ENCODE measurements at regions not wholly inside any gene's neighbourhood (a gene's known extent, or its start where the extent isn't known, plus 50 kb on each side); places are given as distances from the start of the nearest gene placed in this dataset.

DNA sequence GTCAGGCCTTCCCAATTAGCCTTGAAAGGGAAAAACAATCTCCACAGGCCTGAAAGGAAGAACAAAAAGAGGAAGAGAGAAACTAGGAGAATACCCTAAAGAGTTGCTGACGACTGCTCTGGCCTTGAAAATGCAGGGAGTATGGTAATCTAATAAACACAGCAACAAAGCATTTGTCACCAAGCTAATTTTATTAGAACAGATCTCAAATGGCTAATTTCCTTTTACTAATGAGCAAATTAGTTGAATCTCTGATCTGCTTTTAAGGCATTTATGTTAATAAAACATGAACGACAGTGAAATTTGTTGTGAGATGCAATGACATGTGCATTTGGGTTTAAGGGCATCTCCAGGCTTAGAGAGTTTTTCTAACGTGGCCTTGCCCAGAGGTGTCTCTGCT is 212.2 kb downstream of the BUD13 start:
- Histone ChIP-seq H3K9me3 (ENCODE audit: control insufficient read depth in 2 of 3, insufficient read depth in 1 of 3, low read length in 3 of 3) (peaks cover 0 to 2% (median under 1%) of the 10 kb centered on the region in 3 donors), H3K9ac (ENCODE audit: low read length in 3 of 3) (no peak overlapping the region), H3K27me3 (ENCODE audit: control insufficient read depth, insufficient read depth, low read length) (no peaks in the 10 kb centered on the region), H3K4me3 (ENCODE audit: low read length in 3 of 3) (no peak overlapping the region), H3K4me1 (ENCODE audit: control insufficient read depth in 2 of 3, insufficient read depth in 2 of 3, low read depth in 1 of 3, low read length in 3 of 3) (no peaks in the 10 kb centered on the region), H3K36me3 (ENCODE audit: control insufficient read depth in 2 of 3, insufficient read depth in 3 of 3, low read length in 3 of 3) (no peaks in the 10 kb centered on the region), H3K27ac (ENCODE audit: low read depth in 2 of 2, low read length in 2 of 2) (no peak overlapping the region)
- no peak for TF ChIP-seq CTCF (IDR thresholded peaks at IDR 0.05; ENCODE audit: borderline replicate concordance, extremely low read depth, insufficient read depth)
- DNase-seq = no peak
- intact Hi-C loops (cut with DNase I) = no loop called here
- FAIRE-seq = no peak

GRCh38 chr11:116558504-116559211 is 214.1 kb downstream of the BUD13 start:
- Histone ChIP-seq H3K36me3 (ENCODE audit: control insufficient read depth in 2 of 3, insufficient read depth in 3 of 3, low read length in 3 of 3) (no peaks in the 10 kb centered on the region), H3K9ac (ENCODE audit: low read length in 3 of 3) (no peak overlapping the region), H3K27me3 (ENCODE audit: control insufficient read depth, insufficient read depth, low read length) (no peaks in the 10 kb centered on the region), H3K27ac (ENCODE audit: low read depth in 2 of 2, low read length in 2 of 2) (no peak overlapping the region), H3K9me3 (ENCODE audit: control insufficient read depth in 2 of 3, insufficient read depth in 1 of 3, low read length in 3 of 3) (no peaks in the 10 kb centered on the region), H3K4me3 (ENCODE audit: low read length in 3 of 3) (no peak overlapping the region), H3K4me1 (ENCODE audit: control insufficient read depth in 2 of 3, insufficient read depth in 2 of 3, low read depth in 1 of 3, low read length in 3 of 3) (no peaks in the 10 kb centered on the region)
- intact Hi-C loops (cut with DNase I) = no loop called here
- DNase-seq (peak in 1 of 5 donors; percentile 32), FAIRE-seq (no peak)
- no peak for TF ChIP-seq CTCF (IDR thresholded peaks at IDR 0.05; ENCODE audit: borderline replicate concordance, extremely low read depth, insufficient read depth)

GRCh38 chr11:116557282-116557681 is 215.5 kb downstream of the BUD13 start:
- no peaks in the 10 kb centered on the region for H3K36me3 ChIP-seq (ENCODE audit: control insufficient read depth in 2 of 3, insufficient read depth in 3 of 3, low read length in 3 of 3)
- H3K4me1 ChIP-seq (ENCODE audit: control insufficient read depth in 2 of 3, insufficient read depth in 2 of 3, low read depth in 1 of 3, low read length in 3 of 3) = no peaks in the 10 kb centered on the region
- no peak overlapping the region for H3K9ac ChIP-seq (ENCODE audit: low read length in 3 of 3)
- no peak for TF ChIP-seq CTCF (IDR thresholded peaks at IDR 0.05; ENCODE audit: borderline replicate concordance, extremely low read depth, insufficient read depth)
- no peak for DNase-seq
- no peaks in the 10 kb centered on the region for H3K27me3 ChIP-seq (ENCODE audit: control insufficient read depth, insufficient read depth, low read length)
- H3K9me3 ChIP-seq (ENCODE audit: control insufficient read depth in 2 of 3, insufficient read depth in 1 of 3, low read length in 3 of 3) = no peaks in the 10 kb centered on the region
- no peak for FAIRE-seq
- no peak overlapping the region for H3K4me3 ChIP-seq (ENCODE audit: low read length in 3 of 3)
- intact Hi-C loops (cut with DNase I) = no loop called here
- H3K27ac ChIP-seq (ENCODE audit: low read depth in 2 of 2, low read length in 2 of 2) = no peak overlapping the region

DNA sequence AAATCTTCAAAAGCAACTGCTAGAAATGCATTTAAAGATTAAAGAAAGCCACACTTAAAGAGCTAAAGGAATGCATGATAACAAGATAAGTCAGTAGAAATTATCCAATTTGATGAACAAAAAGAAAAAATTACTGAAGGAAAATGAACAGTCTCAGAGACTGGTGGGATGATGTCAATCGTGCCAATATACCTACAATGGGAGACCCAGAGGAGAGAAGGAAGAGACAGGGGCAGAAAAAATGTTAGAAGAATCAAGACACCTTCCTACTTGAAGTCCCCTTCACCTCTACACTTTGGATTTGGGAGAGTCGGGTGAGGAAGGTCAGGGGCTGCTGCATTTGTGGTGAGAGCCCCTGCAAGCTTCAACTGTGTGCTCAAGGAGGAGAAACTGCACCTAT is 216.3 kb downstream of the BUD13 start:
- Histone ChIP-seq H3K27me3 (ENCODE audit: control insufficient read depth, insufficient read depth, low read length) (no peaks in the 10 kb centered on the region), H3K4me1 (ENCODE audit: control insufficient read depth in 2 of 3, insufficient read depth in 2 of 3, low read depth in 1 of 3, low read length in 3 of 3) (no peaks in the 10 kb centered on the region), H3K9me3 (ENCODE audit: control insufficient read depth in 2 of 3, insufficient read depth in 1 of 3, low read length in 3 of 3) (no peaks in the 10 kb centered on the region), H3K27ac (ENCODE audit: low read depth in 2 of 2, low read length in 2 of 2) (no peak overlapping the region), H3K4me3 (ENCODE audit: low read length in 3 of 3) (no peak overlapping the region), H3K9ac (ENCODE audit: low read length in 3 of 3) (no peak overlapping the region), H3K36me3 (ENCODE audit: control insufficient read depth in 2 of 3, insufficient read depth in 3 of 3, low read length in 3 of 3) (no peaks in the 10 kb centered on the region)
- FAIRE-seq (no peak), DNase-seq (no peak)
- no peak for TF ChIP-seq CTCF (IDR thresholded peaks at IDR 0.05; ENCODE audit: borderline replicate concordance, extremely low read depth, insufficient read depth)
- intact Hi-C loops (cut with DNase I) = no loop called here
